ENCODE measurements at regions not wholly inside any gene's neighbourhood (a gene's known extent, or its start where the extent isn't known, plus 50 kb on each side); places are given as distances from the start of the nearest gene placed in this dataset.
A peak's percentile ranks its signal among the peaks of the same experiment; 100 is the strongest.

DNA sequence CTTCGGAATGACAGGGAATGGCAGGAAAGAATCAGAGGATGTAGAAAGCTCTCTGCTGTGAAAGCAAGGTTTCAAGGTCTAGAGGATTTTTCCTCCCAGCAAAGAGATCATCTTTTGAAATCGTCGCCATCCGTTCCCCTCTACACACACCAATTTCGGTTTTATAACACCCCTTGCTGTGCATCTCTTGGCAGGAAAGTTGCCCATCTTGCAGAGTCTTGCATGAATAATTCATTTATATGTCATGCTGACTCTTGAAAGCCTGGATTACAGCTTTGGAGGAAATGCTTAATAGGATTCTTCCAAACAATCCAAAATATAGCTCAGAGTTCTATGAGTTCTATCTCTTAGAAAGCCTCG is 262.7 kb downstream of the CHL1 start:
- TF ChIP-seq POLR2A (IDR thresholded peaks at IDR 0.05; ENCODE audit: low read depth, low read length) (no peak), TAF1 (IDR thresholded peaks at IDR 0.05; ENCODE audit: borderline replicate concordance, low read depth, low read length) (no peak), POLR2AphosphoS5 (IDR thresholded peaks at IDR 0.05; ENCODE audit: low read depth, low read length) (no peak)
- FAIRE-seq (no peak), DNase-seq (ENCODE audit: insufficient read length) (no peak)

DNA sequence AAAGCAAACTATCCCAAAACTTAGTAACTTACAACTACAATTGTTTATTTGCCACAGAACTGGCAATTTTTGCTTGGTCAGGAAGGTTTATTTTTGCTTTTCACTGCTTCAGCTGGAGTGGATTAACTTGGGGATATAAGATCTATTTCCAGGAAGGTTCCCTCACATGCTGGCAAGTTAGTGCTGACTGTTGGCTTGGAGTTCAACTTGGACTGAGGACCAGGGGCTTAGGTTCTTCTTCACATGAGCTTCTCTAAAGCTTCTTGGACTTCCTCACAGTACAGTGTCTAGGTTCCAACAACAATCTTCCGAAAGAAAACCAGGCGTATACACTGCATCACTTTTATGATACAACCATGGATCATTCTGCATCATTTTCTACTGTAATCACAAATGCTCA is 264.4 kb downstream of the CHL1 start:
- TF ChIP-seq POLR2A (IDR thresholded peaks at IDR 0.05; ENCODE audit: low read depth, low read length): no peak
- FAIRE-seq: no peak
- no peak for DNase-seq (ENCODE audit: insufficient read length)

DNA sequence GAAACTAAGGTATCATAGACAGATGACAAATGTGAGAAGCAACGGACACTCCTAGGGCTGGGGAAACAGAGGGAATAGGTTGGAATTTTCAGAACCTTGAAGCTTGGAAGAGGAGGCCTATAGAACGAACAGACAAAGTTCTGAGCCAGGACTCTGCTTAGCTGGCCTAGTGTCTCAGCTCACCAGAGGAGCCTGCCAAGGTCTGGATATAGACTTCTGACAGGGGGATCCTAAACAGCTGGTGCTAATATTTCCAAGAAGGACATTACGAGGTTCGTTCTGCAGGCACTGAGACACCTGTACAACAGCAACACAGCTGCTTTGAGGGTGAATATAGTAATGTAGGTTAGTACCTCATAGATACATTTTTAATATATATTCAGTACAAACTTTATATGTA is 266.3 kb downstream of the CHL1 start:
- DNase-seq (ENCODE audit: insufficient read length) (no peak), FAIRE-seq (no peak)
- no peak for TF ChIP-seq POLR2AphosphoS5 (IDR thresholded peaks at IDR 0.05; ENCODE audit: low read depth, low read length)
- TF ChIP-seq POLR2A (IDR thresholded peaks at IDR 0.05; ENCODE audit: low read depth, low read length): no peak
- TF ChIP-seq TAF1 (IDR thresholded peaks at IDR 0.05; ENCODE audit: borderline replicate concordance, low read depth, low read length): no peak

DNA sequence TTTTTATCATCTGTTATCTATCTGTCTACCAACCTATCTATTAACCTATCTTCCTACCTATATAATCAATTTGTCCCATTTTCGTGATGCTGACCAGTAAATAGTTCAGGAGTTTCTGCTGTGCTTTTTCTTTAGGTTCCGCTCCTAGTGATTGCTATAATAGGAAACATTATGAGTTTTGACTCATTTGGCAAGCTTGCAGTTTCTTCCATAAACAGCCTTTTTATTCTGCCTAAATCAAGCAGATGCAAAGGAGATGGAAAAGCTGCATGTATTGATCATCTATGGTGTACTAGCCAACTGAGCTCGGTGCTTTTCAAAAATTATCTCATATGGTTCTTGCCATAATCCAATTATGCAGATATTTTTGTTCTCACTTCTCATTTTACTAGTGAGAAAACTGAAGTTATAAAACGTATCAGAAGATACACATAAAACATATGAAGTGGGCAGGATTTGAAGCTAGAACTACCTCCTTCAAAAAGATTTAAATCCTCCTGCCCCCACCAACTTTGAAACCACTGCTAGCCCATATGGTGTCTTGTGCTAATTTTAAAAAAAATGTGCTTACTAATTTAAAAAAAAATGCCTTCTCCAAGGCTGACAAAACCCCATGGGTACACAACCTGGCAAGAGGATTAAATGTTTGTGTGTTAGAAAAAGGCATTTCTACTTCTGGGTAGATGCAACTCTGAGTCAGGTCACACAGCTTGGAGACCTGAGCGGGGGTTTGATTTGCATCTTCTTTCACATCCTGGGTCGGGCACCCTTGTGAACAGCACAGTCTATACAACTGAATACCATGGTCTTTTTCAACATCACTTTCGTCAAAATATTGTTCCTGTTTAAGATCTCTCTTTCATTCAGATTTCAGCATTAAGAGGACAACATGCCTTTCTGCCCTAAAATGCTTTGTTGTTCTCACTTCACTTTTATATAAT is 267.0 kb downstream of the CHL1 start:
- FAIRE-seq (peak; percentile 89), DNase-seq (ENCODE audit: insufficient read length) (peak; percentile 25)
- TF ChIP-seq TAF1 (IDR thresholded peaks at IDR 0.05; ENCODE audit: borderline replicate concordance, low read depth, low read length) (no peak), POLR2AphosphoS5 (IDR thresholded peaks at IDR 0.05; ENCODE audit: low read depth, low read length) (no peak), POLR2A (IDR thresholded peaks at IDR 0.05; ENCODE audit: low read depth, low read length) (no peak)

DNA sequence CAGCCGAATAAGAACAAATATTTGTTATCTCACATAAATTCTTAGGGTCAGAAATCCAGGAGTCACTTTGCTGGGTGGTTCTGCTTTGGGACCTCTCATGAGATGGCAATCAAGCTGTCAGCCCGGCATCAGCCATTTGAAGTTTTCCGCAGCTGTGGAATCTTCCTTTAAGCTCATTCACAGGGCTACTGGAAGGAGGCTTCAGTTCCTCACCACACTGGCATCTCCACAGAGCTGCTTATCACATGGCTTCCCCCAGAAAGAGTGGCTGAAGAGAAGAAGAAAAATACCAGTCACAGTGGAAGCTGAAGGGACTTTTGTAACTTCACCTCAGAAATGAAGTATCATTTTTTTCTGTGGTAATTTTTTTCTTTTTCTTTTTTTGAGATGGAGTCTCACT is 267.7 kb downstream of the CHL1 start:
- FAIRE-seq: no peak
- no peak for TF ChIP-seq TAF1 (IDR thresholded peaks at IDR 0.05; ENCODE audit: borderline replicate concordance, low read depth, low read length)
- TF ChIP-seq POLR2A (IDR thresholded peaks at IDR 0.05; ENCODE audit: low read depth, low read length): no peak
- TF ChIP-seq POLR2AphosphoS5 (IDR thresholded peaks at IDR 0.05; ENCODE audit: low read depth, low read length): no peak
- DNase-seq (ENCODE audit: insufficient read length): no peak

DNA sequence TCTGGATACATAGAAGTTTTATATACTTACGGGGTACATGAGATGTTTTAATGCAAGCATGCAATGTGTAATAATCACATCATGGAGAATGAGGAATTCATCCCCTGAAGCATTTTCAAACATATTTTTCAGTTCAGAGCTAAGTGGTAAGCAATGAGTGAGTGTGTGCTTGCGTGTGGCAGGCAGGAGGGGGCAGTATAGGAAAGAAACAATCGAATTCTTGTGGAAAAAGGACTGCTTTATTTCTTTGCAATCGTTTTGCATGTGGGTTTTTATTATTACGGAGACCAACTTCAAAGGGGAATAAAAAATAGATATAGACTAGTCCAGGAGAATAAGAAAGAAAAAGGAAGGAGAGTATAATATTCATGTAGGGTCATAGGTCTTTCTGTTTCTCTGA is 271.6 kb downstream of the CHL1 start:
- TF ChIP-seq TAF1 (IDR thresholded peaks at IDR 0.05; ENCODE audit: borderline replicate concordance, low read depth, low read length) (no peak), POLR2A (IDR thresholded peaks at IDR 0.05; ENCODE audit: low read depth, low read length) (no peak), POLR2AphosphoS5 (IDR thresholded peaks at IDR 0.05; ENCODE audit: low read depth, low read length) (no peak)
- no peak for FAIRE-seq
- DNase-seq (ENCODE audit: insufficient read length): no peak

DNA sequence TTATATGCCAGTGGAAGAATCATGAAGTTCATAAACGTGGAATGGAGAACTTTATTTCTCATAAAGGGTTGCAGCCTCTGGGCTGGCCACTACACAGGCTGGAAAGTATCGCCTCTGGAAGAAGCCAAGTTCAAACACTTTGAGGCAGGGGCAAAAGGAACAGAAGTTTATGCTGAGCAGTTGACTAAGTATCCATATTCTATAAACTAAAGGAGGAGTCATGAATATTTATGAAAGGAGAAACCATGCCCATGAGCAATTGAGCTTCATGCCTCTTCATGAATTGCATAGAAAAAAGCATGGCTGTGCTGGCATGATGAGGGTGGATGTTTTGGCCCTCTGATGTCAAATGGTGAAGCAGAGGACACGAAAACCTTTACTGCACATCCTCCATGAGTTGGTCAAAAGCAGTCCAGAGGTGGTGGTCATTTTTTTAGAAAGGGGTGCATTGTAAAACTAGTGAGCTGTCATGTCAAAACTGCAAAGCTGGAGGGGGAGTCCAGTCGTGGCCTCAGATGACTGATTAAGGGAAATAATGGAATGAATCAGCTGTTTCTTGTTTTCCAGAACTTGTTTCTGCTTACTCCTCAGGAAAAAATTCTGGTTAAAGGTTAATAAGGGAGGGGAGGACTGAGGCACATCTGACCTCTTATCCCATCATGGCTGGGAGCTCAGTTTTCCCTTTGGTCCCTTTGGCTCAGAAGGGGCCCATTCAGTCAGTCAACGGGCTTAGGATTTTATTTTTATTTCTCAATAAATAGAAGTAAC is 276.7 kb downstream of the CHL1 start:
- no peak for FAIRE-seq
- TF ChIP-seq POLR2A (IDR thresholded peaks at IDR 0.05; ENCODE audit: low read depth, low read length) (no peak), TAF1 (IDR thresholded peaks at IDR 0.05; ENCODE audit: borderline replicate concordance, low read depth, low read length) (no peak), POLR2AphosphoS5 (IDR thresholded peaks at IDR 0.05; ENCODE audit: low read depth, low read length) (no peak)
- no peak for DNase-seq (ENCODE audit: insufficient read length)

DNA sequence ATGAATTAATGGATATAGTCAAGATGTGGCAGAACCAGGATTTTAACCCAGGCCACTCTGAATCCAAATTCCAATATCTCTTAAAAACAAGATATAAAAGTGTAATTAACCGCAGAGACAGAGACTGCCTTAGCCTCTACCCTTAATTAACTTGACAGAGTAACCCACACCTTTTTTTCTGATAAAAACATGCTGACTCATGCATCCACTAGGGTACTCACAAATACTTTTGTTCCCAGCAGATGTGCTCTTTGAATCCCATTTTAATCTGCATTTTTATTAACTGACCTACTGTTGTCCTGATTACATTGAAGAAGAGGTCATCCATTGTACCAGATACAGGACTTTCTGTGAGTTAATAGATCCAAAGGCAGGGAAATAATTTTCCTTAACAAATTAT is 278.3 kb downstream of the CHL1 start:
- no peak for FAIRE-seq
- no peak for DNase-seq (ENCODE audit: insufficient read length)
- TF ChIP-seq POLR2A (IDR thresholded peaks at IDR 0.05; ENCODE audit: low read depth, low read length): no peak
- TF ChIP-seq POLR2AphosphoS5 (IDR thresholded peaks at IDR 0.05; ENCODE audit: low read depth, low read length): no peak
- TF ChIP-seq TAF1 (IDR thresholded peaks at IDR 0.05; ENCODE audit: borderline replicate concordance, low read depth, low read length): no peak

DNA sequence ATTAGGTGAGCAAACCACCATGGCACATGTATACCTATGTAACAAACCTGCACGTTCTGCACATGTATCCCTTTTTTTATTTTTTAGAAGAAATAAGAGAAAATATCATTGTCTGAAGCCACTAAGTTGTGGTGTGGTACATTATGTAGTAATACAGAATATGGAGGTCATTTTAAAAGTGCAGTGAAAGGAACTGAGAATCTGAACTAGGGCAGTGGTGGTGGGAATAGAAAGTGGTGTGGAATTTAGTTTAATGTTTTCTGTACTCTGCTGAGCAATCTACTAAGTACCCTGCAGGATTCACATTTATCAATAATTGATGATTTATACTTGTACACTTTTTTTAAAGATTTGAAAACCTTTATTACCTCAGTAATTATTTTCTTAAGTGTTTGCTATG is 283.5 kb downstream of the CHL1 start:
- FAIRE-seq (no peak), DNase-seq (ENCODE audit: insufficient read length) (no peak)
- TF ChIP-seq TAF1 (IDR thresholded peaks at IDR 0.05; ENCODE audit: borderline replicate concordance, low read depth, low read length): no peak
- TF ChIP-seq POLR2A (IDR thresholded peaks at IDR 0.05; ENCODE audit: low read depth, low read length): no peak
- no peak for TF ChIP-seq POLR2AphosphoS5 (IDR thresholded peaks at IDR 0.05; ENCODE audit: low read depth, low read length)

DNA sequence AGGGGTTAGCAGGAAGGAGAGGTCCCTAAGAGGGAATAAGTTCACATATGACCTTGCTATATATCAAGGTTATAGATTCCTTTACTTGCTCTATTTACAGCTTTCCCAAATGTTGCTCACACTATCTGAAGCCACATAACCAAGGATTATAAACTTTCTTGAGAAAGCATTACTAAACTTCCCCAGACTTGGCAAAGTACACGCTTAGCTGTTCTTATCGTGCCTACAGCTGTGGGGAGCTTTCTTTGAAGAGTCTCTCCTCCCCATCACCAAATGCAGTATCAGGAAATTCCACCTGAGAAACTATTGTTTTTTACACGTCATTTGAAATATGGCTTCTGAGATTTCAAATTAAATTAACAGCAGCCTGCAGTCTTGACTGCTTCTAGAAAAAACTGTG is 284.5 kb downstream of the CHL1 start:
- no peak for TF ChIP-seq POLR2A (IDR thresholded peaks at IDR 0.05; ENCODE audit: low read depth, low read length)
- TF ChIP-seq TAF1 (IDR thresholded peaks at IDR 0.05; ENCODE audit: borderline replicate concordance, low read depth, low read length): no peak
- no peak for TF ChIP-seq POLR2AphosphoS5 (IDR thresholded peaks at IDR 0.05; ENCODE audit: low read depth, low read length)

DNA sequence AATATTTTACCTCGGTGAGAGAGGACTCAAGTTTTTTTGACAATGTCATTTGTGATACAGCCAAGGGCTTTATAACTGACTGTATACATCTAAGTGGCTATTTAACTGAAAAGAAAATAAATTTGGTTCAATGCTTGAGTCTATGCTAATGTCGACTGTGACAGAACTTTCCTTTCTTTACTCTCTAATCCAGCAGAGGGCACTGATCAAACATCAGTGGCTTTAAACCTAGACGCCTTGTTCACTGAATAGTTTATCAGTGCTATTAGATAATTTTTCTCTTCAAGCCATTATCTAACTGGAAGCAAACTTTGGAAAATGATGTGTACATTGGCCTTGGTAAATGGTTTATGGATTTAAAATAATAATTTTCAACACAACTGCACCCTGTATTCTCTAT is 285.1 kb downstream of the CHL1 start:
- DNase-seq (ENCODE audit: insufficient read length) (no peak), FAIRE-seq (peak; percentile 9)
- TF ChIP-seq POLR2A (IDR thresholded peaks at IDR 0.05; ENCODE audit: low read depth, low read length) (no peak), TAF1 (IDR thresholded peaks at IDR 0.05; ENCODE audit: borderline replicate concordance, low read depth, low read length) (no peak)

More for the DNA sequence above, 284.5 kb downstream of the CHL1 start:
- no peak for DNase-seq (ENCODE audit: insufficient read length)
- FAIRE-seq: no peak

DNA sequence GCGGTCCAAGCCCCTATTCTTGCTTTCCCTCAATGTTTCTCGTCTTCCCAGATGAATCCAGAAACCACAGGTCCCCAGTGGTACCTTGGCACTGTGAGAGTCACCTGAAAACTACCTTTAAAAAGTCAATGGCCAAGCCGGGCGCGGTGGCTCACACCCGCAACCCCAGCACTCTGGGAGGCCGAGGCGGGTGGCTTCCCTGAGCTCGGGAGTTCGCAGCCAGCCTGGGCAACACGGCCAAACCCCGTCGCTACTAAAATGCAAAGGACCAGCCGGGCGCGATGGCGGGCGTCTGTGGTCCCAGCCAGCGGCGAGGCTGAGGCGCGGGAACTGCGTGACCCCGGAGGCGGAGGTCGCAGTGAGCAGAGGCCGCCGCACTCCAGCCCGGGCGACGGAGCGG is 285.9 kb downstream of the CHL1 start:
- TF ChIP-seq POLR2A (IDR thresholded peaks at IDR 0.05; ENCODE audit: low read depth, low read length) (no peak), TAF1 (IDR thresholded peaks at IDR 0.05; ENCODE audit: borderline replicate concordance, low read depth, low read length) (no peak), POLR2AphosphoS5 (IDR thresholded peaks at IDR 0.05; ENCODE audit: low read depth, low read length) (no peak)
- no peak for FAIRE-seq
- DNase-seq (ENCODE audit: insufficient read length): no peak
